Prostate gland (tissue), 2 donors: ENCODE measurements at regions not wholly inside any gene's neighbourhood (a gene's known extent, or its start where the extent isn't known, plus 50 kb on each side); places are given as distances from the start of the nearest gene placed in this dataset.

Experiments used
- POLR2A ChIP-seq: fragments of 450-650 bp; IDR thresholded peaks from one replicate; pipeline ENCODE4 v1.6.1; 2016; ENCODE audit warnings: antibody characterized with exemption, mild to moderate bottlenecking
- POLR2AphosphoS5 ChIP-seq: sonication (generic); formaldehyde crosslinking; IDR thresholded peaks from one replicate; pipeline ENCODE4 v1.6.1; 2017; ENCODE audit warnings: antibody characterized with exemption
- TF ChIP-seq, protein P1 (sequence below), 4 experiments: fragments of 200-600 bp in 2 of 4; fragments of 450-650 bp in 2 of 4; sonication (generic) in 2 of 4; IDR thresholded peaks; 1 replicate in 3 of 4; 2 replicates in 1 of 4; pipeline ENCODE4 v1.5.1; 2016 to 2019; ENCODE audit warnings: antibody characterized with exemption in 4 of 4, mild to moderate bottlenecking in 2 of 4, moderate library complexity in 2 of 4

DNA sequence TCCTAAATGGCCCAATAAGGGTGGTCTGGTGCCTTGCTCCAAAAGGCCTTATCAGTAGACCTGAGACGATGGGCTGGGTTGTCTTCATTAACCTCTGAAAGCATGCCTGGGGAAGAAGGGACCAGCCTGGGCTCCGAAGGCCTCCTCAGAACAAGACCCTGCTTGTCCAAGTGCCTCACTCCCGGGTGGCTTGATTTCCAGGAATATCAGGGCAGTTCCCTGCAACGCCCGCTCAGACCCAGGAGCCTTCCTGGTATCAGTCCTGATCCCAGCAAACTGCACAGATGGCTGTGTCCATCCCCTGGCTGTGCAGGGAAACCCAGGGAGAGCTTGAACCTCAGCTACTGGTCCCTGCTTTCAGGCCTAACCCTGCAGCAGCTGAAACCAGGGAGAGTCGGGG, 49.9 kb upstream of the CUX1 start:
- TF ChIP-seq, protein P1, sequence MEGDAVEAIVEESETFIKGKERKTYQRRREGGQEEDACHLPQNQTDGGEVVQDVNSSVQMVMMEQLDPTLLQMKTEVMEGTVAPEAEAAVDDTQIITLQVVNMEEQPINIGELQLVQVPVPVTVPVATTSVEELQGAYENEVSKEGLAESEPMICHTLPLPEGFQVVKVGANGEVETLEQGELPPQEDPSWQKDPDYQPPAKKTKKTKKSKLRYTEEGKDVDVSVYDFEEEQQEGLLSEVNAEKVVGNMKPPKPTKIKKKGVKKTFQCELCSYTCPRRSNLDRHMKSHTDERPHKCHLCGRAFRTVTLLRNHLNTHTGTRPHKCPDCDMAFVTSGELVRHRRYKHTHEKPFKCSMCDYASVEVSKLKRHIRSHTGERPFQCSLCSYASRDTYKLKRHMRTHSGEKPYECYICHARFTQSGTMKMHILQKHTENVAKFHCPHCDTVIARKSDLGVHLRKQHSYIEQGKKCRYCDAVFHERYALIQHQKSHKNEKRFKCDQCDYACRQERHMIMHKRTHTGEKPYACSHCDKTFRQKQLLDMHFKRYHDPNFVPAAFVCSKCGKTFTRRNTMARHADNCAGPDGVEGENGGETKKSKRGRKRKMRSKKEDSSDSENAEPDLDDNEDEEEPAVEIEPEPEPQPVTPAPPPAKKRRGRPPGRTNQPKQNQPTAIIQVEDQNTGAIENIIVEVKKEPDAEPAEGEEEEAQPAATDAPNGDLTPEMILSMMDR (IDR thresholded peaks at IDR 0.05) = no peak
- no peak for TF ChIP-seq POLR2A
- TF ChIP-seq POLR2AphosphoS5 = no peak
